HFFc6 (cell line): ENCODE measurements at regions not wholly inside any gene's neighbourhood (a gene's known extent, or its start where the extent isn't known, plus 50 kb on each side); places are given as distances from the start of the nearest gene placed in this dataset.

Source experiments
- DNase-seq: peaks from one replicate; pipeline ENCODE4 v3.0.0-alpha.2; 2018
- H3K27ac Mint-ChIP-seq: 2 replicates; pipeline ENCODE4 v1.8.0; 2020; ENCODE audit warnings: mild to moderate bottlenecking, mixed read lengths
- H3K27me3 Mint-ChIP-seq: 2 replicates; pipeline ENCODE4 v1.8.0; 2021; ENCODE audit warnings: mild to moderate bottlenecking, moderate library complexity, mixed read lengths; ENCODE audit not compliant: insufficient read depth
- H3K36me3 Mint-ChIP-seq: 2 replicates; pipeline ENCODE4 v1.8.0; 2021; ENCODE audit warnings: low read depth, mixed read lengths
- H3K4me1 Mint-ChIP-seq: 2 replicates; pipeline ENCODE4 v1.8.0; 2020; ENCODE audit warnings: low read depth, mixed read lengths
- H3K4me3 Mint-ChIP-seq: 2 replicates; pipeline ENCODE4 v1.8.0; 2020; ENCODE audit warnings: mild to moderate bottlenecking, moderate library complexity, mixed read lengths
- H3K9me3 Mint-ChIP-seq: 2 replicates; pipeline ENCODE4 v1.8.0; 2020; ENCODE audit warnings: mild to moderate bottlenecking, mixed read lengths
- CTCF ChIP-seq: fragments of 200-600 bp; sonication (generic); IDR thresholded peaks from 2 replicates; pipeline ENCODE4 v1.5.0; 2021; ENCODE audit warnings: antibody characterized with exemption, mild to moderate bottlenecking

DNA sequence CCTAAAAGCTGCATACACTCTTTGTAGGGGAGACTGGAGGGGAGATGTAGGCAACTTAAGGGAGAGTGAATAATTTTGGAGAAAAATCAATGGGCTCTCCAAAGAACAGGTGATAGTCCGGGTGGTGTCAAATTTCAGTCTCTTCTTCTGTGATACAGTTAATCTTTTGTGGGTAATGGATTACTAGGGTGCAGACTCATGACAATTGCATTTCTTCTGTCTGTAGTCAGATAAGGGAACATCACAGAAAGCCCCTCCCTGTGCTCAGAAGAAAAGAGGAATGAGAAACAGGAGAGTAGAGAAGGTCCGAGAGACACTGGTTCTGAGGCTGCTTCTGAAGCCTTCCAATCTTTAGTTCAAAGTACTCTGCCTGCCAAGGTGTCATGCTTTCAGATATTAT lies 1140.7 kb upstream of the LRRN3 start:
- Mint-ChIP-seq H3K4me1 (peaks cover 8% of the 10 kb centered on the region; the same call in 1 of the 2 replicates), H3K9me3 (no peaks in the 10 kb centered on the region; the same call in 1 of the 2 replicates), H3K27ac (no peak overlapping the region), H3K4me3 (no peak overlapping the region), H3K27me3 (no peaks in the 10 kb centered on the region), H3K36me3 (no peaks in the 10 kb centered on the region)
- TF ChIP-seq CTCF = no peak
- no peak for DNase-seq

GRCh38 chr7:109950821-109951564 lies 1139.9 kb upstream of the LRRN3 start:
- H3K27me3 Mint-ChIP-seq = no peaks in the 10 kb centered on the region
- H3K27ac Mint-ChIP-seq = no peak overlapping the region
- no peaks in the 10 kb centered on the region for H3K36me3 Mint-ChIP-seq
- peaks cover 8% of the 10 kb centered on the region; the same call in 1 of the 2 replicates for H3K4me1 Mint-ChIP-seq
- H3K4me3 Mint-ChIP-seq = no peak overlapping the region
- no peaks in the 10 kb centered on the region; the same call in 1 of the 2 replicates for H3K9me3 Mint-ChIP-seq
- TF ChIP-seq CTCF = no peak
- no peak for DNase-seq

GRCh38 chr7:109951565-109951928 lies 1139.4 kb upstream of the LRRN3 start:
- Mint-ChIP-seq H3K36me3 (no peaks in the 10 kb centered on the region), H3K4me3 (no peak overlapping the region), H3K4me1 (peaks cover 8% of the 10 kb centered on the region; the same call in 1 of the 2 replicates), H3K27me3 (no peaks in the 10 kb centered on the region), H3K27ac (no peak overlapping the region), H3K9me3 (no peaks in the 10 kb centered on the region; the same call in 1 of the 2 replicates)
- DNase-seq = no peak
- TF ChIP-seq CTCF = no peak

DNA sequence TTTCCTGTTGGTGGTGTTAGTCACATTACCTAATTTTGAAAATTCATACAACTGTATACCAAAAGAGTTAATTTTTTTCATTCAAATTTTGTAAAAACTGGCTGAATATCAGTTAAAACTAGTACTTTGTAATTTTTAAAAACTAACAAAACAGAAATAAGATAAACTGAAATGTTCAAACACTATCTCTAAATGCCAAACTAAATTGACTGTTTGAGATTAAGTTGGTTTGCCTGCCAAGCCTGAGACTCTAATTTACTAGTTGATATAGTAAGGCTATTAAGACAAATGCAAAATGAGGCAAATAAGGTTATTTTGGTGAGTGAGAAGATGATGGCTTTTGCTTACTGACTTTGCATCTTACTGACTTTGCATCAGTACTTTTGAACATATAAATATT lies 1134.9 kb upstream of the LRRN3 start:
- no peaks in the 10 kb centered on the region for H3K36me3 Mint-ChIP-seq
- H3K27ac Mint-ChIP-seq = no peak overlapping the region
- DNase-seq = no peak
- H3K27me3 Mint-ChIP-seq = no peaks in the 10 kb centered on the region
- H3K4me1 Mint-ChIP-seq = peaks cover under 1% of the 10 kb centered on the region; the same call in 1 of the 2 replicates
- no peak for TF ChIP-seq CTCF
- H3K4me3 Mint-ChIP-seq = no peak overlapping the region
- H3K9me3 Mint-ChIP-seq = no peaks in the 10 kb centered on the region; the same call in 1 of the 2 replicates

GRCh38 chr7:109956916-109957315 lies 1134.0 kb upstream of the LRRN3 start:
- Mint-ChIP-seq H3K4me1 (no peaks in the 10 kb centered on the region), H3K9me3 (no peaks in the 10 kb centered on the region; the same call in 1 of the 2 replicates), H3K4me3 (no peak overlapping the region), H3K27ac (no peak overlapping the region), H3K27me3 (no peaks in the 10 kb centered on the region), H3K36me3 (no peaks in the 10 kb centered on the region)
- no peak for DNase-seq
- no peak for TF ChIP-seq CTCF
